Caco-2 (cell line): ENCODE measurements at regions not wholly inside any gene's neighbourhood (a gene's known extent, or its start where the extent isn't known, plus 50 kb on each side); places are given as distances from the start of the nearest gene placed in this dataset.

Experiments used
- BruUV-seq: library from RNA; stranded (reverse); fragments of 400-500 nt; replicated peaks from 2 replicates; lab custom pipeline; 2021; lab: Mats Ljungman, UMichigan
- CTCF ChIA-PET: fragments of 300-600 bp; sonication (Branson Sonifier 250); formaldehyde crosslinking; loops from one replicate; lab custom pipeline; 2022; ENCODE audit warnings: antibody characterized with exemption; lab: Charles Lee
- POLR2A ChIA-PET: fragments of 300-600 bp; sonication (Branson Sonifier 250); formaldehyde crosslinking; loops from one replicate; lab custom pipeline; 2022; ENCODE audit warnings: antibody characterized with exemption; lab: Charles Lee
- DNase-seq, 2 experiments: peaks; one replicate each; pipeline versions ENCODE4 v3.0.0 to v3.0.0-alpha.2; 2020 to 2022
- H3K27me3 ChIP-seq: replicated peaks from 2 replicates; pipeline ENCODE4 v1.6.0; 2011; ENCODE audit warnings: low read length; ENCODE audit not compliant: control insufficient read depth, insufficient read depth
- H3K36me3 ChIP-seq: 2 replicates; pipeline ENCODE4 v1.5.1; 2011; ENCODE audit warnings: low read length; ENCODE audit not compliant: control insufficient read depth, insufficient read depth
- H3K4me1 ChIP-seq: fragments of 250-450 bp; sonication (Bioruptor Pico); 2 replicates; pipeline ENCODE4 v1.5.1; 2020; ENCODE audit warnings: mild to moderate bottlenecking
- H3K4me3 ChIP-seq: 2 replicates; pipeline ENCODE4 v1.5.1; 2011; ENCODE audit warnings: low read depth, mild to moderate bottlenecking, control low read depth, low read length
- H3K9me3 ChIP-seq: fragments of 250-450 bp; sonication (Bioruptor Pico); 2 replicates; pipeline ENCODE4 v1.5.1; 2020; ENCODE audit warnings: mild to moderate bottlenecking, moderate library complexity
- H3K27ac Mint-ChIP-seq: one replicate; pipeline ENCODE4 v1.8.0; 2022; ENCODE audit warnings: mixed read lengths; ENCODE audit not compliant: unreplicated experiment
- H3K27me3 Mint-ChIP-seq: one replicate; pipeline ENCODE4 v1.8.0; 2022; ENCODE audit warnings: mixed read lengths; ENCODE audit not compliant: insufficient read depth, unreplicated experiment
- H3K36me3 Mint-ChIP-seq: one replicate; pipeline ENCODE4 v1.8.0; 2022; ENCODE audit warnings: mild to moderate bottlenecking, mixed read lengths; ENCODE audit not compliant: insufficient read depth, unreplicated experiment
- H3K4me1 Mint-ChIP-seq: one replicate; pipeline ENCODE4 v1.8.0; 2022; ENCODE audit warnings: low read depth, mixed read lengths; ENCODE audit not compliant: unreplicated experiment
- H3K4me3 Mint-ChIP-seq: one replicate; pipeline ENCODE4 v1.8.0; 2022; ENCODE audit warnings: mild to moderate bottlenecking, moderate library complexity, mixed read lengths; ENCODE audit not compliant: unreplicated experiment
- H3K9me3 Mint-ChIP-seq: one replicate; pipeline ENCODE4 v1.8.0; 2022; ENCODE audit warnings: mixed read lengths; ENCODE audit not compliant: unreplicated experiment
- CTCF ChIP-seq, 2 experiments: fragments of 200-600 bp in 1 of 2; IDR thresholded peaks; 1 replicate in 1 of 2; 2 replicates in 1 of 2; pipeline versions ENCODE4 v1.5.1 to v1.8.0; 2011 to 2022; ENCODE audit warnings: antibody characterized with exemption in 1 of 2, control low read depth in 1 of 2, inconsistent platforms in 1 of 2, low read depth in 1 of 2, low read length in 1 of 2, mild to moderate bottlenecking in 1 of 2, moderate library complexity in 1 of 2; ENCODE audit not compliant: insufficient read depth in 1 of 2, severe bottlenecking in 1 of 2, unreplicated experiment in 1 of 2
- intact Hi-C: fragments of 100-400 bp; cut with micrococcal nuclease; formaldehyde crosslinking; loops from one replicate; pipeline ENCODE4 v1.10.0; 2022; ENCODE audit not compliant: unreplicated experiment

DNA sequence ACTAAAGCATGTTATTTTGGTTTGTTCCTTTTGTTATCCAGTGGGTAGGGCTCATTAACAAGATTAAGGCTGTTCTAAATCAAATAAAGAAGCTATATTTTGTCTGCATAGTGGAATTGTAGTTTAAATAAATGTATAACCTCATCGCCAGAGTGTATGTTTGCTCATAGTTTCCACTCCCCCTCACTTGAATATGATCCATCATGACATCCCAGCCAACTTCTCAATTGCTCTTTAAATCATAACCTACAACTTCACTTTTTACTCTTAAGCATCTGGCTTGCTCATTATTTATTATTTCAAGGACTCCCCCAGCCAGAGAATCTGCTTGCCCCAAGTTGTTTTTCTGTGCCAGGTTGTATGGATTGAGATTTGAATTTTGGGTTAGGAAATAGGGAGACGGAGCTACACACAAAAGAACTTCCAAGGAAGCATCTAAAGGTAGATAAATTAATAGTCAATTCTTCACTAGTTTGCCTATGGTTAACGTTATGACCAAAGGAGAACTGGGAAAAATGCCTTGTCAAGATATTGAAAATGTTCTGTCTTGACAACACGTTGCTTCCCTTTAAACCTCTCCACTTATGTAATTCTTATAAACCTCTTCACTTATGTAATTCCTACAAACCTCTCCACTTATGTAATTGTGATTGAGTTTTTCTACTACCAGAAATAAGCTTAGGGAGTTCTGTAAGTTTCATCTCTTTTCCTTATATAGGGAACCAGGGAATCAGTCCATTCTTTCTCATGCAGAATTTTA is 55.4 kb upstream of the UPP2 start:
- Mint-ChIP-seq H3K4me3 (no peak overlapping the region), H3K36me3 (no peaks in the 10 kb centered on the region), H3K27ac (no peak overlapping the region), H3K27me3 (peaks cover 4% of the 10 kb centered on the region), H3K9me3 (no peaks in the 10 kb centered on the region), H3K4me1 (no peaks in the 10 kb centered on the region)
- CTCF ChIA-PET = interaction anchor here (1.2 kb wide), 1 partner anchor 12 kb away, joined by 3 read pairs; no protein-coding TSS in a partner anchor
- Histone ChIP-seq H3K9me3 (no peaks in the 10 kb centered on the region), H3K36me3 (no peaks in the 10 kb centered on the region), H3K4me1 (no peaks in the 10 kb centered on the region), H3K27me3 (no peaks in the 10 kb centered on the region), H3K4me3 (no peak overlapping the region)
- BruUV-seq = no TSS peak
- POLR2A ChIA-PET = no interaction called here
- TF ChIP-seq CTCF (IDR thresholded peaks at IDR 0.05; ENCODE audit: insufficient read depth in 1 of 2, low read depth in 1 of 2, low read length in 1 of 2, severe bottlenecking in 1 of 2, unreplicated experiment in 1 of 2) = no peak
- intact Hi-C loops = no loop called here
- DNase-seq = no peak

DNA sequence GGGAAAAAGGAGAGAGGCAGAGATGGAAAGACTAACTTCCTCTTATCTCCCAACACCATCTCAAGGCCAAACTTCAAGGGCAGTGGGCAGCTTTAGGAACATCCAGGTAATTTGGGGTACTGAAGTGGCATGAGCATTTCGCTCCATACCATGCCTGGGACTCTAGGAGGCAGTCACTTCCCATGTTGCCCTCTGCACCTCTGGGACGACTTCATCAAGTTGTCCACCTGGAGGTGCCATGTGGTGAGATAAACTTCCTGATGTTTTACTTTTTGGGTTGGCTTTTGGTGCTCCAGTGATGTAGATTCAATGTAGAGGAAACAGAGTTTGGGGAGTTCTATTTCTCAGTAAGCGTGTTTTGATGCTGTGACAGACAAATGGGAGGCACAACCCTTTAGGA is 56.3 kb upstream of the UPP2 start:
- ChIA-PET CTCF (interaction anchor here (0.5 kb wide), 1 partner anchor 411 kb away, joined by 3 read pairs; the partner anchor contains the start of genes CCDC148 and PKP4), POLR2A (no interaction called here)
- H3K4me1 Mint-ChIP-seq = no peaks in the 10 kb centered on the region
- H3K9me3 ChIP-seq = no peaks in the 10 kb centered on the region
- intact Hi-C loops = no loop called here
- H3K4me3 ChIP-seq = no peak overlapping the region
- H3K36me3 ChIP-seq = no peaks in the 10 kb centered on the region
- DNase-seq = peak; percentile 31 to 46
- peaks cover 4% of the 10 kb centered on the region for H3K27me3 Mint-ChIP-seq
- no TSS peak for BruUV-seq
- H3K4me1 ChIP-seq = no peaks in the 10 kb centered on the region
- H3K4me3 Mint-ChIP-seq = no peak overlapping the region
- peak; percentile 46 to 59 for TF ChIP-seq CTCF (IDR thresholded peaks at IDR 0.05; ENCODE audit: insufficient read depth in 1 of 2, low read depth in 1 of 2, low read length in 1 of 2, severe bottlenecking in 1 of 2, unreplicated experiment in 1 of 2)
- H3K9me3 Mint-ChIP-seq = no peaks in the 10 kb centered on the region
- no peaks in the 10 kb centered on the region for H3K36me3 Mint-ChIP-seq
- no peaks in the 10 kb centered on the region for H3K27me3 ChIP-seq
- H3K27ac Mint-ChIP-seq = no peak overlapping the region

DNA sequence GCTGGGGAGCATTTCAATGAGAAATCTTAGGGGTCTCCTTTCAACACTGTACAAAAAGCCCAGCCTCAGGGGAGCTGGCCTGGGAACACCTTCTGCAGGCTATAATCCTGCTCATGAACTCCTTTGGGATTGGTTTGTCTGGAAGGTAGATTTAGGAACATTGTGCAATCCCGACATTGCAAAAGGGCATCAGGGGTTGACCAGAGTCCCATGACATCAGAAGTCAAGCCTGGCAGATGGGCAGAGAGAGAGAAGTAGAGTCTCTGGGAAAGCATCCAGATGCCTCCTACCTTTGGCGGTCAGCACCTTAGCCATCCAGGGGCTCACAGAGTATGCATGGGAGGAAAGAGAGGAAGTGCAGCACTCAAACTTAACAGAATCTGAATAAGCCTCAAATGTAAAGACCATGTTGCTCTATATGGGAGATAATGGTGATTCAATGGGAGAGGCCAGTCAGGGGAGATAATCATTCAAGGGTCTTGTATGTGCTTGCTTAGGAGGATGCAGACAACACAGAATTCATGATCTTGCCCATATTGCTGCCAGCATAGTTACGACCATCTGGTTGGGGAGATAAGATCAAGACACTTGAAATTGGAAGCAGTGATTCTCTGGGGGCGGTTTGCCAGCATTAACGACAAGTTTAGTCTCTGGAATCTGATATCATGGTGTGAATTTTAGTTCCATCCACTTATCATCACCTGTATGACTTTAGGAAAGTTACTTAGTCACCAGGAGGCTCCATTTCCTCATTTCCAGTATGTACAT is 58.3 kb upstream of the UPP2 start:
- intact Hi-C loops = no loop called here
- no peak overlapping the region for H3K4me3 Mint-ChIP-seq
- no peaks in the 10 kb centered on the region for H3K4me1 Mint-ChIP-seq
- no peaks in the 10 kb centered on the region for H3K27me3 Mint-ChIP-seq
- BruUV-seq = no TSS peak
- H3K4me3 ChIP-seq = no peak overlapping the region
- no peak for TF ChIP-seq CTCF (IDR thresholded peaks at IDR 0.05; ENCODE audit: insufficient read depth in 1 of 2, low read depth in 1 of 2, low read length in 1 of 2, severe bottlenecking in 1 of 2, unreplicated experiment in 1 of 2)
- no peak for DNase-seq
- no peak overlapping the region for H3K27ac Mint-ChIP-seq
- H3K36me3 ChIP-seq = no peaks in the 10 kb centered on the region
- H3K9me3 Mint-ChIP-seq = no peaks in the 10 kb centered on the region
- H3K9me3 ChIP-seq = no peaks in the 10 kb centered on the region
- H3K36me3 Mint-ChIP-seq = no peaks in the 10 kb centered on the region
- no peaks in the 10 kb centered on the region for H3K4me1 ChIP-seq
- POLR2A ChIA-PET = no interaction called here
- H3K27me3 ChIP-seq = no peaks in the 10 kb centered on the region
- CTCF ChIA-PET = no interaction called here
